ENCODE measurements at regions not wholly inside any gene's neighbourhood (a gene's known extent, or its start where the extent isn't known, plus 50 kb on each side); places are given as distances from the start of the nearest gene placed in this dataset.
"Not testable (repeated sequence)": the region's sequence is repeated elsewhere in the genome, so short reads cannot be mapped to it uniquely, and the experiment has no call there.

DNA sequence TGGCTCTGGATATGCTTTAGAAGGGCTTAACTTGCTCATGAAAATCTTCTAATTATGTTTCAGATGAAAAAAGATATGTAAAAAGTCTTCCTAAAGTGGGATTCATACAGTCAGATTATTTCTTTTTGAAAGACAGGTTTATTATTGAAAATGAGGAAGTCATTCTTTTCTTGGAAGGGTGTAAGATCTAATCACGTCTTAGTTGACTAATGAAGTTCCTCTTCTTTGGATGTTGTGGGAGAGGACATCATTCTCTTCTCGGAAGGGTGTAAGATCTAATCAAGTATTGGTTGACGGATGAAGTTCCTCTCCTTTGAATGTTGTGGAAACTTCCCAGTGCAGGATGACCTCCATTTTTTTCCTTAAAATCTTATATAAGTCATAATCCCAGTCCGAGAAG lies 74.9 kb downstream of the ALG10 start:
- peak; percentile 72 to 82 for DNase-seq

DNA sequence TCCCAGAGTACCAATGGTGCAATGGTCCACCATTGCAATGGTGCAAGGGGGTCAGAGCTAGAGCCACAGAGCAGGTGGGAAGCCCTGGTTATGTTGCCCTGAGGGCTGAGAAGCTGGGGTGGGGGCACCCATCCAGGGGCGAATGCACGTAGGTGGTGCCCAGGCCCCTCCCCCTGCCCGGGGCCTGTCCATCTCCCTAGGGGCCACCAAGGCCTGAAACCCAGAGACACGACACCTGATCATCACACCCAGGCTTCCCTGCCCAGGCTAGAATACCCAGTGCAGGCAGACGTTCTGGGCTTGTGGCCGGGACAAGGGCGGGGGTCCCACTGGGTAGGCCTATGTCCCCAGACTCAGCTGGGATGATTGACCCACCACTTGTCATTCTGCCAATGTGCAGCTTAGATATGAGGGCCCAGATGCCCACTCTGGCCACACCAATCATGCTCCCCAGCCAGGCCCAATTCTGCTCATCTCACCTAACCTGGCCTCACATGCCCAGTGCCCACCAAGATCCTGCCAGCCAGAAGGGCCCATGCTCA lies 83.2 kb downstream of the ALG10 start:
- DNase-seq, result no peak

DNA sequence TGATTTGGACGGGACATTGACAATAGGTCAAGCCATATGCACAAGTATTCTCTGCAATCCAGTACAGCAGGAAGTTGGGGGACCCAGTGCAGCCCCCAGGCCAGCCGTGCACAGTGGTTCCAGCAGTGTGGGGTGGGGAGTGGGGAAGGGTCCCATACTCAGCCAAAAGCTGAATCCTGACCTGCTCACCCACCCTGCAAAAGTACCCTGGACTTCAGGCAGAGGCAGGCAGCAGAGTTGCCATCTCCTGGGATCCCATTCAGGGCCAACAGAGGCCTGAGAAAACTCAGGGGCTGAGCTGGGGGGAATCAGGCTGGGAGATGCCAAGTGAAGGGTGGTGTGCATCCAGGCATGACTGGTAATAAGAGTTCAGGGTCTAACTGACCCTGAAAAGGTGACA lies 83.9 kb downstream of the ALG10 start:
- DNase-seq, result no peak

DNA sequence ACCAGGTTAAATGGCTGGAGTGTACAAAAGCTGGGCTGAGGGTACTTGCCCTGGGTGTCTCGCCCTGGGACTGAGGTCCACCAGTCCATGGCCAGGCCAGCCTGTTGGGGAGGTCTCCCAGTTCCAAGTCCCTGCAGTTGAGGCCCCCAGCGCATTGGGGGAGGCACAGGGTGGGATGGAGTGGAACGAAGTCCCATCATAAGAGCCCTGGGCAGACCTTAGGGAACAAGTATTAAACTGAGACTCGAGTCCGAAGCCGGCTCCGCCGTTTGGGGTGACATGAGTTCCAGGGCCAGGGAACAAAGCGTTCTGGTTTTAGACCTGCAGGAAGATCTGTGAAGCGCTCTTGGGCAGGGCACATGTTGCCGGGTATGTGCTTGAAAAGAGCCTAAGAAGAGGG lies 84.7 kb downstream of the ALG10 start:
- DNase-seq, result no peak

DNA sequence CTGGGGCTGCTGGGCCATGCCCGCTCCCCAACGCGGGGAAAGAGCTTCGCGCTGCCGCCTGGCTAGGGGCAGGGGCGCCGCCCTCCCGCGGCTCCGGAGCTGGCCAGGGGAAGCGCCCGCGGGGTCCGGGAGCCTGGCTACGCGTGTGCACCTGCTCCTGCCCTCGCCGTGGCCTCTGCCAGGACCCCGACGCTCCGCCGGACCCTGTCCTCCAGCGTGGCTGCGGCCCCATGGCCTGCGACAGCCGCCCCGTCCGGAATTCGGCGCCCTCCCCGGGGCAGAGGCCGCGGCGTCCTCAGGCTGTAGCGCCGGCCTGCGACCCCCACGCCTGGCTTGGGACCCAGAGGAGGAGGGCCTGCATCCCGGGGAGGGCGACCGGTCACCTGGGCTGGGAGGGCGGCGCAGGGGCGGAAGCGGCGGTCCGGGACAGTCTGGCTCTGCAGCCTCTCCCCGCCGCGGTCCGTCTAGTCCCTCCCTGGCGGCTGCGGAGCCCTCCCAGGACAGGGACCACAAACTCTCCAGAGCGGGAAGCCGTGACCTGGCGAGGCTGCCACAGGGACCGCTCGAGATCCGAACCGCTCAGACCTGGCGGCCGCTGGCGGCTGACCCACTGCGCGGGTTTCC lies 85.6 kb downstream of the ALG10 start:
- no peak for DNase-seq

DNA sequence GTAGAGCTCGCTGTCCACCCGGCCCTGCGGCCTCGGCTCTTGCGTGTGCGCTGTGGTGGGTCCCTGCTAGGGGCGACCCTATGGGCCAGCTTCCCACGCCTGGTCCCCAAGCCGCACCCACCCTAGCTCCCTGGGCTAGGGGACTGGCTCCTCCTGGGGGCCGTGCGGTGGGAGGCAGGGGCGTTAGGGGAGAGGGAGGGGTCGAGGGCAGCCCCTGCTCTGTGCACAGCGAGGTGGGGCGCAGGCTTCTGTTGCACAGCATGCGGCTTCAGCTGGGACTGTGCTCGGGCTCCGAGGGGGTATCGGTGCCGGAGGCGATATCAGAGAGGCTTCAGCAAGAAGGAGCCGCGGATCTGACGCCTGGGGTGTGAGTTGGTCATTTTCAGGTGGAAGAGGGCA lies 86.1 kb downstream of the ALG10 start:
- DNase-seq, result no peak

DNA sequence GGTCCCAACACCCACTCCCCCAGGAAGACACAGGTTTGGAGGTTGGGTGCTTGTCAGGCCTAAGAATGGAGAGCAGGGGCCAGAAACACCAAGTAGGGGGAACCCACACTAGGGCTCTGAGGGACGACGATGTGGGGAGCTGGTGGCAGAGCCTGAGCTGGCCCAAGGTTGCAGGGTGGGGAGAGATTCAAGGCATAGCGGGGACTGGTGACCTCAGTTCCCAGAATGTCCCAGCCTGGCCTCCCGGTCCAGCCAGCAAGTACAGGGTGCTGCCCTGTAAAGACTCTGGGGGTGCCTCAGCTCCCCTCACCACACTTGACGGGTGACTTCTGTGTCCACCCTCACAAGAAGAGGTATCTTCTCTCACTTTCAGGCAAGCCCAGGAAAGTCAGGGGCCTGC lies 86.7 kb downstream of the ALG10 start:
- DNase-seq, result no peak

DNA sequence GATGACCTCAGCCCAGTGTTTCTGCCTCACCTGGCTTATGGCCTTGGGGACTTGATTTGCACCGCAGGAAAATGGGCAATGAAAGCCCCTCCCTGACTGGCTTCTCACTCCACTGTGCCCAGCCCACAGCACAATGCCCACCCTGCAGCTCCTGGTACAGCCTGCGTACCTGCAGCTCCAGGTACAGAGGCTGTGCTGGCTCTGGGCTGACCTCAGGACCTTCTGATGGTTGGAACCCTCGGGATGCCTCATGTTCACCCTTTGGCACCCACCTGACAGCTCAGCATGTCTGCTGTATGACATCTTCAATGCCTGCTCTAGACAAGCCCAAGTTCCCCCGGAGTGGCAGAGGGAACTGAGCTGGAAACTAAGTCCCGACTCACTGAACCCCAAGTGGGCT lies 87.1 kb downstream of the ALG10 start:
- DNase-seq, result no peak

DNA sequence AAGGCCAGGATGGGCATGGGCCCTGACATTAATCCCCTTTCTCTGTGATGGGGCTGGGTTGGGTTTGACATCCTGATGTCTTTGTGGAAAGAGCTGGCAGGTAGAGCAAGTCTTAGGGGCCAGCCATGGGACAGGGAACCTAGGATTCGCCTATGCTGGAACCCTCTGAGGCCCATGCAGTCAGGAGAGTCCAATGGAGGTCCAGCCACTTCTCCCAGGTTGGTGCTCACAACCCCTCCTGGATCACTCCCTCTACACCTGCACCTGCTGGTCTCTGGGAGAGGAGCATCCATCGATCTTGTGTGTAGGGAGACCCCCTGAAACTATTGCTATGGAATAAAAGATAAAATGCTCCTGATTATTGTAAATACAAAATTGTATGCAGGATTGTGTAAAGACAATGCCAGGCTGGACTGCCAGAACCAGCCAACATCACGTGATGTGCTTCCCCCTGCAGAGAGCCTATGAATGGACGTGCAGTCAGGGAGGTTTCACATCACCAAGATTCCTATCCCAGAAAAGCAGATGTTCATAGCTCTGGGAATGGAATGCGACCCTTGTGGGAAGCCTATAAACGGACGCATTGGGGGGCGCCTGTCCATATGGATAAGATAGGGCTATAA lies 87.7 kb downstream of the ALG10 start:
- not testable (repeated sequence) for DNase-seq

DNA sequence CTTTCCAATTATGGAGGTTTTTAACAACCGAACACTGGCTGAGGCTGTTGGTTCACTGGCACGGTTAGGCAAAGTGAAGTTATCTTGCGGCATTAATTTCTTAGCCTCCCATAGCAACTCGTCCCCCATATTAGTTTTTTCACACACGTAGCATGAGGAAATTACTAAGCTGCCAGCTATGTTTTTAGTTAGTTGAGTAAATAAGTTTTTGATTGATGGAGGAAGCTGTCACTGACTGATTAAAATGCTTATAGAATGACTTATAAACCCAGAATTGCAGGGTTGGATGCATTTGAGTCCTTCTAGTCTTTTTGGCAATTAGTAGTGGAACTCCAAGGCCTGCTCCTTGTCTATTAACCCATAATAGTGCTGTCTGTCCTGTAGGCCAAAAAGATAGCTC lies 97.1 kb downstream of the ALG10 start:
- DNase-seq, result no peak

DNA sequence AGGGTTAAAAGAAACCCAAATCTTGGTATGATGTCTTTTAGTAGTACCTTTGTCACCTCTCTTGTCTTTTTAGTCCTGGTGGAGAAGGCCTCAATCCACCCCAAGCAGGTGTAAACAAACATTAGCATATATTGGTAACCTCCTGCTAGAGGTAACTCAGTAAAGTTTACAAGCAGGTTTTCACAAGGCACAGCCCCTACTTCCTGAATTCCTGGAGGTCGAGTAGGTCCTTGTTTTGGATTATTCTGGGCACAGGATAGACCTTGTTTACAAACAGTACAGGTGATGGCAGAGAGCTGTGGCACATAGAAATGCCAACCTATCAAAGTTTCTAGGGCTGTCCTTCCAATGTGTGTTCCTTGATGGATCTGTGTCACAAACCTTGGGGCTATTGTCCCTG lies 99.1 kb downstream of the ALG10 start:
- no peak for DNase-seq

DNA sequence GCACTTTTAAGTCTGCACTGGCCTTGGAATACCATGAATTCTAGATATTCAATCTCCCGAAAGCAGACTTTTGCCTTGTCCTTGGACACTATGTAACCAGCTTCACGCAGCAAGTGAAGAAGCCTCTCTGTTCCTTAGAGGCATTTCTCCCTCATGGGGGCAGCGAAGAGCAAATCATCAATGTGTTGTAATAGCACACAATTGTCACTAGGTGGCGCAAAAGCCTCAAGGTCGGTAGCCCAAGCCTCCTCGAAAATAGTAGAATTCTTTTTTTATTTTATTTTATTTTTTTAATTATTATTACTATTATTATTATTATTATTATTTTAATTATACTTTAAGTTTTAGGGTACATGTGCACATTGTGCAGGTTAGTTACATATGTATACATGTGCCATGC lies 100.8 kb downstream of the ALG10 start:
- DNase-seq, result peak; percentile 50 to 57

DNA sequence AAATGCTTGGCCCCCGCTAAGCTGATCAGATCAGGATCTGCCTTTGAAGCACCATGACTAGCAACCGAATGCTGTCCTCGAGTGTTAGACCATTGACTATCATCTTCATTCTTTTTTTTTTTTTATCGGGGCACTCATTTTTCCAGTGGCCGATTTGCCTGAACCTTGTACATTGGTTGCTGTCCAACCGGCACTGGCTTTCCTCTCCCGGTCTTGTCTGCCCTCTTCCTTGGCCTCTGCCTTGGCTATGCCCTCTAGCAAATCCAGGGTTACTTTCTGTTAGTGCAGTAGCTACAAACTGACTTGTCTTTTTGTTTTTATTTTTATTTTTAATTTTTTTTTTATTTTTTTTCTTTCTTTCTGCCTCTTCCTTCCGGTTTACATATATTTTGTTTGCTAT lies 102.3 kb downstream of the ALG10 start:
- DNase-seq, result no peak

DNA sequence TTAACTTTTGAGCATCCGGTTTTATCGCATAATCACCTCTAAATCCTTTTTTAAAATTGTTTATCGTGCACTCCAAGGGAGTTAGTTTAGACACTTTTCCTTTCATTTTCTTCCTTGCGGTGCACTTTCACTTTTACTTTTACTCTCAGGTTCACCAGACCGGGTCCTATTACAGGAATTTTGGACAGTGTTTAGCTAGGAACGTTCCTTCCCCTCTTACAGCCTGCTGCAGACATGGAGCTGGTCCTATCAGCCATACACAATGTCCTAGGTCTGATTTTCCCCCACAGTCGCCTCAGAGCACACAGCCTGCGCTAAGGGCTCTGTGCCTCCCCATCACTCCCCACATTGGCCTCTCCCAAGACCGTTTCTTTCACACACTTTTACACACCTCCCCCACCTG lies 103.9 kb downstream of the ALG10 start:
- no peak for DNase-seq

DNA sequence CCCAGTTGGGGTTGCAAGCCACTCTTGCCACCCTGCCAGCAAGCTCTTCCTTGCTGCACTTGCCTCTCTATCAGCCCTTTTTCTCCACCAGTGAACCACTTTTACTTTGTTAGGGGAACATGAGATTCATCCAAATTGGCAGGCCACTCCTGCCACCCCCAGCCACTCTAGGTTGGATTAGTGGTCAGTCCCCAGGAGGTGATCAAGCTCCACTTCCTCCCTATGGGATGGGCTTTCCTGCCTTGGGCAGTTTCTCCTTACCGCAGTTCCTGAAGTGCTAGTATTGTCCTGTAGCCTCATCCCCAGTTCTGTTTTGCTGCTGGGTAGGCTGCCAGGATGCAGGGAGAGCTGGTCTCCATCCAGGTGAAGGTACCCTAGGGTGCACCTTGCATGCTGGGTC lies 104.5 kb downstream of the ALG10 start:
- DNase-seq, result no peak

DNA sequence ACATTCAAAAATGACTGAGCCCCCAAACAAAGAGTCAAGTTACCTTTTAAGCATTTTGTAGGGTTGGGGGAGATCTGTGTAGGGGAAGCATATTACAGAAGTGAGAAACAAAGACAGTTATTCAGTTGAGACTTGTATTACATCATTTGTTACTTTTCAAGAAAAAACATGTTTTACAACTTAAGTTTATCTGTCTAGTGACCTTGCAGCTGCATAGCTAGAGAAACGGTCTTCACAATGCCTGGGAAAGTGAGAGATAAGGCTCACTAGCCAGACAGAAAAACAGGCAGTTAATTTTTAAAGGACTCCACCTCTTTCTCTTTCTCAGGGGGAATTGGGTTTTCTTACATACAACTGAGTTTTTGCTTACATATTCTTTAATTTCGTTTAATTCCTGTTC lies 105.1 kb downstream of the ALG10 start:
- not testable (repeated sequence) for DNase-seq

DNA sequence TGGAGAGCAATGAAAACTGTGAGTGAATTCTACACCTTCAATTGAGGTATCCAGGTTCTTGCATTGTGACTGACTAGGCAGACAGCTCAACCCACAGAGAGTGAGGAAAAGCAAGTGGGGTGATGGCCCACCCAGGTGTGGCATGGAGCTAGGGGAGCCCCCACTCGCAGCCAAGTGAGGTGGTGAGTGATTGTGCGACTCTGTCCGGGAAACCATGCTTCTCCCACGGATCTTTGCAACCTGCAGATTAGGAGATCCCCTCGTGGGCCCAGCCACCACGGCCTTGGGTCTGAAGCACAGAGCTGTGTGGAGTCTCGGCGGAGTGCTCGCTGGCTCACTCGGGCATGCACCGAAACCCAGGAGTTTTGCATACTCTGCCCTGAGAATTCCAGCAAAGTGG lies 120.1 kb downstream of the ALG10 start:
- no peak for DNase-seq

DNA sequence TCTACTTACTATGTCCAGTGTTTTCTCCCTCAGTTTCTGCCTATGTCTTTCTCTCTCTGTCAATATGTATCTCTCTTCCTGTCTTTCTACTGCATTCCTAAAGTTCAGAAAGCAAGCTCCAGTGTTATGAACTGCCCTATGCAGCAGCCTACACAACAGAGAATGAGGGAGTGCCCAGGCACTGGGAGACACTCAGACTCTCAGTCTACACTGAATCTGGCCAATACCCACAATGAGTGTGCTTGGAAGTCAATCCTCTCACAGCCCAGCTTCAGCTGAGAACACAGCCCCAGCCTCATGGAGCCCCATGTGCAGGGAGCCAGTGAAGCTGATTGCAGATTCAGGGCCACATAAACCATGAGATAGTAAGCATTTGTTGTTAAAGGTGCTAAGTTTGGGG lies 128.7 kb downstream of the ALG10 start:
- DNase-seq, result no peak

DNA sequence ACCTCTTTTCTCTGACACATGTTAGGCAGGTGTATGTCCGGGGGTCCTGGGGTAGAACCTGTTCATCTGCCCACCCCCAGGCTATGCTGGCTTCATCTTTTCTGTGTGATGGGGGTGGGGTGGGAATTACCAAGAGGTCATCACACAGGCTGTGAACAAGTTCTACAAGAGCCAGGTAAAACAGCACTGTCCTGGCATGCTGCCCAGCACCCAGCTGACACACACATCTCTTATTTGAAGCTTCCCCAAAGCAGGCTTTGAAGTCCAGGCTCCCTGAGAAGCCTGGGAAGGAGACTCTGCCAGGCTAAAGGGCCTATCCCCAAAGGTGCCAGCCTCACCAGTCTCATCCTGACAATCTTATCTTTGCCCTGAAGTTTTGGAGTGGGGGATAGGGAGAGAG lies 141.1 kb downstream of the ALG10 start:
- DNase-seq, result no peak

DNA sequence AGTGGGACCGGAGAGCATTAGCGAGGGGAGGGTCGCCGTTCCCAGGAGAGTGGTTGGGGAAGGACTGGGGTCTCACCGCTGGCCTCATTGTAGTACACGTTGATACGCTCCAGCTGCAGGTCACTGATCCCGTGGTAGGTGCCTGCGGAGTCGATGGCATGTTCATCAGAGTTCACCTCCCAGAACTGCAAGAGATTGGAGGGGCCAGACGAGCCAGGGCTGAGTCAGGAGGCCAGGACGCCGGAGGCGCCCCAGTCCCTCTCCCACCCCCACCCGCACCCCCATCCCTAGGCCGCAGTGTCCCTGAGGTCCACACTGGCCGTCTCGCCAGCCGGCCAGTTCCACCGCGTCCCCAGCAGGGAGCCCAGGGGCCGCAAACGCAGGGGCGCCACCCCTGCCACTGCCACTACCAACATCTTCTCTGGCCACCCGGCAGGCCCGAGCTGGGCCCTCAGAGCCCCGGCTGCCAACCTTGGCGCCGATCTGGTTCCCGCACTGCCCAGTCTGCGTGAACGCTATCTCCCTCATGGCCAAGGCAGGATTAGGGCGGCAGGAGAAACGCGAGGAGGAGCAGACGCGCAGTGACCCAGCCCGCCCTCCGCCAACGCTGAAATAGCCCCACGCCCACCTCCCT lies 144.2 kb downstream of the ALG10 start:
- no peak for DNase-seq

DNA sequence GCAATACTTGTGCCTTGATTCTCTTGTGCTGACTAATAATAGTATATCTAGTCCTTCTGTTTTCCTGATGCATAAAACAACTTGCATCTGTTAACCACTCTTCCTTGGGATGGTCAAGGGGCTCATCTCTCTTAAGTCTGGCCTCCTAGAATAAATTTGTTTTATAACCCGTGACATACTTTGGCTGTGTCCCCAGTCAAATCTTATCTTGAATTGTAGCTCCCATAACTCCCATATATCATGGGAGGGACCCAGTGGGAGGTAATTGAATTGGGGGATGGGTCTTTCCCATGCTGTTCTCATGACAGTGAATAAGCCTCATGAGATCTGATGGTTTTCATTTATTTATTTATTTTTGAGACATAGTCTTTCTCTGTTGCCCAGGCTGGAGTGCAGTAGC lies 146.2 kb downstream of the ALG10 start:
- DNase-seq, result not testable (repeated sequence)

DNA sequence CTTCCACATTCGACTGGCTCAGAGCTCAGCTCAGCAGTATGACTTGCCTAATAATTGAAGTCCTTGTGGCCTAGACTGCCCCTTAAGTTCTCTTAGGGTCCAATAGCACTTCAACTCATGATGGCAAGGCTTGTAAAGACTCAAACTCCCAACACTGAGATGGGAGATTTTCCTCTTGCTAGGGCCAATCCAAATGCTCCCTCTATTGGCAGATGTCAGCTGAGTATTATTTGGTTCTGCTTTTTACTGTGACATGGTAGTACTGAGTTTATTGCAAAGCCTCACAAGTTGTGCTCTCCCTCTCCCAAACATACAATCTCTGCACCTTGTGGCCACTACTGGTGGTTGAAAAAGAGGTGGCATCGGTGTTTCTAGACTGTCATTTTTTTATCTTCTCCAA lies 164.2 kb downstream of the ALG10 start:
- peak; percentile 21 to 42 for DNase-seq

DNA sequence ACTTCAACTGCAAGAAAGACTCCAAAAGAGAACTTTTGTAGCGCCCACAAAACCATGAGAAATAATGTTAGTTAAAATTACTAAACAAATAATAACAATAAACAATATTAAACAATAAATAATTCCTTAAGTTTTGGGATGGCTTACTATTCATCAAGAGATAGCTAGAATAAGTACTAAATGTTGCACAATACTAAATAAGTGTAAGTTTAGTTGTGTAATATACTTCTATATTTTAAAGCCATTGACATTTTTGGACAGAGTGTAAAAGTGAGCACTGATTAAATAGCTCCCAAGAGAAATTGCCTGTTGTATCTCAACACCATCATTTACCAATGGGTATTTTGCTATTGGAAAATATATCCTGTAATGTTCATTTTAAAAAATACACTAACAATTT lies 166.7 kb downstream of the ALG10 start:
- DNase-seq, result no peak

DNA sequence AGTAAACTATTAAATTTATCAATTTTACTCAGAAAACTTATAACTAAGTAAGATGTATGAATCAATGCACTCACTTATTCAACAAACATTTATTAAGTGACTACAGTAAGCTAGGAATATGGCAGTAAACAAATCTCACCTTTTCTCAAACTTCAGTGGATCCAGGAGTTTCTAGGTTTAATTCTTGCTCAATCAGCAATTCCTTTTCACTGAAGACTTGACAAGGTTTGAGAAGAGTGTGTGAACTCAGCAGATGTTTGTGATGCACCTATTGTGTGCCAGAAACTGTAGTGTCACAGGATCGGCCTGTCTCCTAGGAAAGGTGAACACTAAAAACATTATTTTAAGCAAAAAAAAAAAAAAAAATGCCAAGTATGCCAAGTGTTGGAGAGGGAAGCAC lies 167.8 kb downstream of the ALG10 start:
- no peak for DNase-seq

DNA sequence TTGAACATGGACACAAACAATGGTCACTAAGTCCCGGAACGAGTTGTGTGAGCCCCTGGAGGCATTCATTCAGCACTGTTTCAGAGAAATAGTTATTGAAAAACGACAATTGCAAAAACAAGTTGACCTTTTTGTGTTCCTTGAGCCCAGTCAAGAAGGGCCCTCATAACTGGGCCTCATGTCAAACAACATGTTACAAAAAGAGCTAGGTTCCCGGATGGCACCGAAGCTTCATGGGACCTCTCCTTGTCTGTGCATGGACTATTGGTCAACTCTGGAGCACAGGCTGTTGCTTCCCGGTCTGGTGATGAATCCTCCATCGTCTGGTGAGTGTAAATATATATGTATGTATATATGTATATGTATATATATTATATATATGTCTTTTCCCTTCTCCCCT lies 176.6 kb downstream of the ALG10 start:
- no peak for DNase-seq

All from Kasumi-1 (cell line).